ENCODE measurements at regions not wholly inside any gene's neighbourhood (a gene's known extent, or its start where the extent isn't known, plus 50 kb on each side); places are given as distances from the start of the nearest gene placed in this dataset.

DNA sequence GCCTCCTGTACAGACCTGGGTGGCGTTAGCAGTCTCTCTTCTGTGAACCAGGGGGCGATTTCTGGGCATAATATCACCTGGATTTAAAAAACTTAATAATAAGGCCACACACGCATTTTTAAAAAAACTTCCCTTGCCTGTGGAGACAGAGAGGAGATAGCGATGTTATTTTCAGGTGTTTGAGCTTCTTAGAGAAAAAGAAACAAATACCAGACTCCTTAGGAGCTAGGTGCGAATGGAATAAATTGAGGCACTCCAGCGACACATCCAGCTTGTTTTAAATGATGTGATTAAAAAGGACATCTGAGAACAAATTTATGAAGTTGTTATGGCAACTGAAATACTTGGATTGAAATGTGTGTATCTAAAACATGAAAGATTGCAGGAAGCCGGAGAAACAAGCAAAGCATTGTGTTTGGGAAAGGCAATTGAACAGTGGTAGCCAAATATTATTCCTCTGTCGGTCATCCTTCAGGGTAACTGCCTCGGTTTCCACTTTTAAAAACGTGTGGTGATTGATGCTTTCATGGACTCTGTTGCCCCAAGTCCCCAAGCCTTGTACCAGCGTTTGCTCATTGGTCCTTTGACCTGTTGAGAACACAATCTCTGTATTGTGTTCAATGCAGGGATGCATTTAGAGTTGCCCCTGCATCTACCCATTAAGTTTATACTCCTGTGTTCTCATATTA, 158.7 kb downstream of the TM9SF2 start:
- TF ChIP-seq, protein P1, sequence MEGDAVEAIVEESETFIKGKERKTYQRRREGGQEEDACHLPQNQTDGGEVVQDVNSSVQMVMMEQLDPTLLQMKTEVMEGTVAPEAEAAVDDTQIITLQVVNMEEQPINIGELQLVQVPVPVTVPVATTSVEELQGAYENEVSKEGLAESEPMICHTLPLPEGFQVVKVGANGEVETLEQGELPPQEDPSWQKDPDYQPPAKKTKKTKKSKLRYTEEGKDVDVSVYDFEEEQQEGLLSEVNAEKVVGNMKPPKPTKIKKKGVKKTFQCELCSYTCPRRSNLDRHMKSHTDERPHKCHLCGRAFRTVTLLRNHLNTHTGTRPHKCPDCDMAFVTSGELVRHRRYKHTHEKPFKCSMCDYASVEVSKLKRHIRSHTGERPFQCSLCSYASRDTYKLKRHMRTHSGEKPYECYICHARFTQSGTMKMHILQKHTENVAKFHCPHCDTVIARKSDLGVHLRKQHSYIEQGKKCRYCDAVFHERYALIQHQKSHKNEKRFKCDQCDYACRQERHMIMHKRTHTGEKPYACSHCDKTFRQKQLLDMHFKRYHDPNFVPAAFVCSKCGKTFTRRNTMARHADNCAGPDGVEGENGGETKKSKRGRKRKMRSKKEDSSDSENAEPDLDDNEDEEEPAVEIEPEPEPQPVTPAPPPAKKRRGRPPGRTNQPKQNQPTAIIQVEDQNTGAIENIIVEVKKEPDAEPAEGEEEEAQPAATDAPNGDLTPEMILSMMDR (IDR thresholded peaks at IDR 0.05): no peak
- Histone ChIP-seq H4K20me1 (ENCODE audit: insufficient read depth, low read length) (no peaks in the 10 kb centered on the region), H3K9me3 (replicated peaks in 1 of 2; ENCODE audit: control insufficient read depth in 1 of 2, insufficient read depth in 1 of 2, low read length in 2 of 2) (no peaks in the 10 kb centered on the region), H3K79me2 (ENCODE audit: insufficient read depth, low read length) (no peaks in the 10 kb centered on the region), H2AFZ (ENCODE audit: insufficient read depth, low read depth, low read length, poor library complexity, severe bottlenecking) (no peak overlapping the region), H3K4me2 (replicated peaks; ENCODE audit: extremely low read depth, low read length, poor library complexity, severe bottlenecking) (no peak overlapping the region), H3K27me3 (ENCODE audit: control insufficient read depth in 2 of 2, insufficient read depth in 2 of 2, low read length in 2 of 2) (peaks cover 38 to 61% of the 10 kb centered on the region in 2 donors), H3K9ac (ENCODE audit: insufficient read depth, low read length, poor library complexity, severe bottlenecking) (no peak overlapping the region), H3K4me1 (ENCODE audit: control insufficient read depth in 1 of 2, insufficient read depth in 2 of 2, low read length in 2 of 2) (peaks cover 9 to 12% of the 10 kb centered on the region in 2 donors), H3K27ac (ENCODE audit: low read depth in 1 of 2, low read length in 2 of 2) (no peak overlapping the region), H3K4me3 (replicated peaks in 1 of 3; ENCODE audit: low read depth in 2 of 3, low read length in 3 of 3) (no peak overlapping the region), H3K36me3 (replicated peaks in 1 of 2; ENCODE audit: control insufficient read depth in 1 of 2, insufficient read depth in 2 of 2, low read length in 2 of 2) (no peaks in the 10 kb centered on the region)
- H3K36me3 Mint-ChIP-seq: no peaks in the 10 kb centered on the region
- H3K4me1 Mint-ChIP-seq: peaks cover 20% of the 10 kb centered on the region
- H3K4me3 Mint-ChIP-seq: peak overlapping the region in 1 of 2 donors; percentile 50
- WGBS (ENCODE audit: insufficient coverage): 93% methylated on average over 6 of the region's 11 CpGs
- peaks cover 50 to 58% (median 52%) of the 10 kb centered on the region in 3 donors for H3K27me3 Mint-ChIP-seq (ENCODE audit: low read depth in 3 of 3)
- H3K9me3 Mint-ChIP-seq: peaks cover 0 to 2% (median 0%) of the 10 kb centered on the region in 7 donors
- no peak for DNase-seq
- intact Hi-C loops (cut with micrococcal nuclease): loop anchor here (10.0 kb wide), 3 partner anchors 855 to 885 kb away; no protein-coding TSS in a partner anchor
- H3K27ac Mint-ChIP-seq: no peak overlapping the region

- Histone ChIP-seq H3K4me2 (replicated peaks; ENCODE audit: extremely low read depth, low read length, poor library complexity, severe bottlenecking) (no peak overlapping the region), H3K9me3 (replicated peaks in 1 of 2; ENCODE audit: control insufficient read depth in 1 of 2, insufficient read depth in 1 of 2, low read length in 2 of 2) (no peaks in the 10 kb centered on the region), H3K36me3 (replicated peaks in 1 of 2; ENCODE audit: control insufficient read depth in 1 of 2, insufficient read depth in 2 of 2, low read length in 2 of 2) (no peaks in the 10 kb centered on the region), H3K27me3 (ENCODE audit: control insufficient read depth in 2 of 2, insufficient read depth in 2 of 2, low read length in 2 of 2) (peaks cover 38 to 61% of the 10 kb centered on the region in 2 donors), H4K20me1 (ENCODE audit: insufficient read depth, low read length) (no peaks in the 10 kb centered on the region), H3K9ac (ENCODE audit: insufficient read depth, low read length, poor library complexity, severe bottlenecking) (no peak overlapping the region), H3K79me2 (ENCODE audit: insufficient read depth, low read length) (no peaks in the 10 kb centered on the region), H3K4me1 (ENCODE audit: control insufficient read depth in 1 of 2, insufficient read depth in 2 of 2, low read length in 2 of 2) (peaks cover 9 to 12% of the 10 kb centered on the region in 2 donors), H3K4me3 (replicated peaks in 1 of 3; ENCODE audit: low read depth in 2 of 3, low read length in 3 of 3) (no peak overlapping the region), H2AFZ (ENCODE audit: insufficient read depth, low read depth, low read length, poor library complexity, severe bottlenecking) (no peak overlapping the region), H3K27ac (ENCODE audit: low read depth in 1 of 2, low read length in 2 of 2) (no peak overlapping the region)
- H3K9me3 Mint-ChIP-seq: peaks cover 0 to 2% (median 0%) of the 10 kb centered on the region in 7 donors
- H3K4me1 Mint-ChIP-seq: peaks cover 20% of the 10 kb centered on the region
- WGBS (ENCODE audit: insufficient coverage): 67% methylated on average over 1 of the region's 3 CpGs
- no peak overlapping the region for H3K27ac Mint-ChIP-seq
- TF ChIP-seq, protein P1 (IDR thresholded peaks at IDR 0.05): no peak
- intact Hi-C loops (cut with micrococcal nuclease): loop anchor here (10.0 kb wide), 3 partner anchors 856 to 886 kb away; no protein-coding TSS in a partner anchor
- no peaks in the 10 kb centered on the region for H3K36me3 Mint-ChIP-seq
- DNase-seq: no peak
- H3K27me3 Mint-ChIP-seq (ENCODE audit: low read depth in 3 of 3): peaks cover 50 to 58% (median 52%) of the 10 kb centered on the region in 3 donors
- peak overlapping the region in 1 of 2 donors; percentile 85 for H3K4me3 Mint-ChIP-seq
Measured at GRCh38 chr13:99659226-99659625, 158.0 kb downstream of the TM9SF2 start.
